Ovary (tissue), 7 donors: ENCODE measurements at regions not wholly inside any gene's neighbourhood (a gene's known extent, or its start where the extent isn't known, plus 50 kb on each side); places are given as distances from the start of the nearest gene placed in this dataset.

ENCODE experiments used
- DNase-seq, 5 donors: peaks; one replicate each; pipeline ENCODE4 v3.0.0-alpha.2; 2019 to 2020
- H3K27ac ChIP-seq, 2 donors: fragments of 200-600 bp; one replicate each; pipeline versions ENCODE4 v1.5.1 to v1.8.0; 2019 to 2022
- H3K27me3 ChIP-seq: fragments of 200-600 bp; one replicate; pipeline ENCODE4 v1.8.0; 2022
- H3K36me3 ChIP-seq: fragments of 200-600 bp; sonication (generic); one replicate; pipeline ENCODE4 v1.5.1; 2019
- H3K4me1 ChIP-seq: one replicate; pipeline ENCODE4 v1.8.1; 2013; ENCODE audit warnings: mild to moderate bottlenecking, moderate library complexity; ENCODE audit not compliant: insufficient read depth
- H3K4me3 ChIP-seq: fragments of 200-600 bp; sonication (generic); one replicate; pipeline ENCODE4 v1.5.1; 2017
- H3K9me3 ChIP-seq, 2 donors: fragments of 200-600 bp in 1 of 2; sonication (generic) in 1 of 2; one replicate each; pipeline versions ENCODE4 v1.5.1 to v1.8.1; 2013 to 2019; ENCODE audit warnings: mild to moderate bottlenecking in 1 of 2, moderate library complexity in 1 of 2
- EP300 ChIP-seq: sonication (generic); formaldehyde crosslinking; IDR thresholded peaks from one replicate; pipeline ENCODE4 v1.6.1; 2017; ENCODE audit warnings: antibody characterized with exemption
- POLR2A ChIP-seq: fragments of 450-650 bp; IDR thresholded peaks from one replicate; pipeline ENCODE4 v1.6.1; 2017; ENCODE audit warnings: antibody characterized with exemption, mild to moderate bottlenecking, moderate library complexity
- WGBS, 3 donors: extraction: QIAGEN DNeasy Blood & Tissue Kit in 1 of 3; methylation state at CpG; one replicate each; pipeline versions ENCODE4 v1.1.5 to v1.1.7; 2013 to 2017; 5-methylcytosine and 5-hydroxymethylcytosine counted together
- intact Hi-C, 4 donors: fragments of 100-400 bp; cut with DNase I; formaldehyde crosslinking; loops; one replicate each; pipeline versions ENCODE4 v1.11.0 to v1.15.1; 2022 to 2023
- TF ChIP-seq, protein P1 (sequence below), 3 donors: fragments of 450-650 bp in 2 of 3; fragments of 200-600 bp in 1 of 3; IDR thresholded peaks; one replicate each; pipeline versions ENCODE4 v1.5.1 to v1.8.0; 2016 to 2022; ENCODE audit warnings: antibody characterized with exemption in 3 of 3, mild to moderate bottlenecking in 1 of 3
- donor health status: DM: no; HTN: no; CAD: no; lungs with moderate emphysema.
- donor health status: DM: no; HTN: no; CAD: no.
- donor health status: Bipolar disorder and iron deficiency.
- donor health status: DM: no; HTN: no; CAD: no.
- donor health status: DM: yes; HTN: yes; CAD: no.

DNA sequence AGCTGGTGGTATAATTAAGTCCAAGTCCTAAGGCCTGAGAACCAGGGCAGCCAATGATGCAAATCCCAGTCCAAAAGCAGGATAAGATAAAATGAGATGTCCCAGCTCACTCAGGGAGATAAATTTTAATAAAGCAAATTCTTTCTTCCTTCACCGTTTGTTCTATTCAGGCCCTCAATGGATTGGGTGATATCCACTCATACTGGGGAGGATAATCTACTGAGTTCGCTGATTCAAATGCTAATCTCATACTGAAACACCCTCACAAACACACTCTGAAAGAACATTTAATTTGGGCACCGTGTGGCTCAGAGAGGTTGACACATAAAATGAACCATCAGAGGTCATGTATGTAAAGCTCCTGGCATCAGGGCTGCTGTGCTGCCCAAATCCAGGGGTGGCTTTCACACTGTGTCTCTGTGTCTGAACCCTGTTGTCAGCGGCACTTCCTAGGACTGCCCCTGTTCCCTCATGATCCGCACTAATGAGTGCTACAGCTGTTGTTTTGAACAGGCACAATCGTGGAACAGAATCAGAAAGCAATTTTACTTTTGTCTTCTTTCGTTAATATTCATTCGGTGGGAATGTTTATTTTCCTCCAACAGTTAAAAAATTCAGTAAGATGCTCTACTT, 428.5 kb upstream of the FBXO33 start:
- DNase-seq, result no peak
- H3K36me3 ChIP-seq, result no peaks in the 10 kb centered on the region
- no peaks in the 10 kb centered on the region for H3K27me3 ChIP-seq
- H3K27ac ChIP-seq, result no peak overlapping the region
- 31 to 66% (median 32%) methylated on average over 8 of the region's 8 CpGs for WGBS, 3 donors
- H3K9me3 ChIP-seq, result no peaks in the 10 kb centered on the region
- no peaks in the 10 kb centered on the region for H3K4me1 ChIP-seq
- intact Hi-C loops, result no loop called here
- no peak overlapping the region for H3K4me3 ChIP-seq
- TF ChIP-seq, protein P1, sequence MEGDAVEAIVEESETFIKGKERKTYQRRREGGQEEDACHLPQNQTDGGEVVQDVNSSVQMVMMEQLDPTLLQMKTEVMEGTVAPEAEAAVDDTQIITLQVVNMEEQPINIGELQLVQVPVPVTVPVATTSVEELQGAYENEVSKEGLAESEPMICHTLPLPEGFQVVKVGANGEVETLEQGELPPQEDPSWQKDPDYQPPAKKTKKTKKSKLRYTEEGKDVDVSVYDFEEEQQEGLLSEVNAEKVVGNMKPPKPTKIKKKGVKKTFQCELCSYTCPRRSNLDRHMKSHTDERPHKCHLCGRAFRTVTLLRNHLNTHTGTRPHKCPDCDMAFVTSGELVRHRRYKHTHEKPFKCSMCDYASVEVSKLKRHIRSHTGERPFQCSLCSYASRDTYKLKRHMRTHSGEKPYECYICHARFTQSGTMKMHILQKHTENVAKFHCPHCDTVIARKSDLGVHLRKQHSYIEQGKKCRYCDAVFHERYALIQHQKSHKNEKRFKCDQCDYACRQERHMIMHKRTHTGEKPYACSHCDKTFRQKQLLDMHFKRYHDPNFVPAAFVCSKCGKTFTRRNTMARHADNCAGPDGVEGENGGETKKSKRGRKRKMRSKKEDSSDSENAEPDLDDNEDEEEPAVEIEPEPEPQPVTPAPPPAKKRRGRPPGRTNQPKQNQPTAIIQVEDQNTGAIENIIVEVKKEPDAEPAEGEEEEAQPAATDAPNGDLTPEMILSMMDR (IDR thresholded peaks at IDR 0.05), result no peak
- no peak for TF ChIP-seq POLR2A
- no peak for TF ChIP-seq EP300

DNA sequence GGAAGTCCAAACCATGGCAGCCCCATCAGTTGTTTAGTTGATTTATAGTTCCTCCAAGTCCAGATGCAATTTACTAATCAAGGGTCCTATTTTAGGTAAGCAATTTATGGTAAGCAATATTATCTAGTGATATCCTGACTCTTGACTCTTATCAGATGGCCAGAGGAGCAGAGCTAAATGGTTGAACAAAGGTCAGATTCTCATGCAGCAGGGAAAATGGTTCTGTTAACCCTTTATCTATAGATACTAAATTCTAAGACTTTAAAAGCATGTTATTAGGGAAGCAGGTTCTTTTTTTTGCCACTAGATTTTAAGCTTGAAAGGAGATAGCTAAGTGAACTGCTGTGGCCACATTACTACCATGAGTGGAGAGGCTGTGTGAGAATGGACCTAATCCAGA, 427.1 kb upstream of the FBXO33 start:
- intact Hi-C loops, result no loop called here
- H3K27me3 ChIP-seq, result no peaks in the 10 kb centered on the region

DNA sequence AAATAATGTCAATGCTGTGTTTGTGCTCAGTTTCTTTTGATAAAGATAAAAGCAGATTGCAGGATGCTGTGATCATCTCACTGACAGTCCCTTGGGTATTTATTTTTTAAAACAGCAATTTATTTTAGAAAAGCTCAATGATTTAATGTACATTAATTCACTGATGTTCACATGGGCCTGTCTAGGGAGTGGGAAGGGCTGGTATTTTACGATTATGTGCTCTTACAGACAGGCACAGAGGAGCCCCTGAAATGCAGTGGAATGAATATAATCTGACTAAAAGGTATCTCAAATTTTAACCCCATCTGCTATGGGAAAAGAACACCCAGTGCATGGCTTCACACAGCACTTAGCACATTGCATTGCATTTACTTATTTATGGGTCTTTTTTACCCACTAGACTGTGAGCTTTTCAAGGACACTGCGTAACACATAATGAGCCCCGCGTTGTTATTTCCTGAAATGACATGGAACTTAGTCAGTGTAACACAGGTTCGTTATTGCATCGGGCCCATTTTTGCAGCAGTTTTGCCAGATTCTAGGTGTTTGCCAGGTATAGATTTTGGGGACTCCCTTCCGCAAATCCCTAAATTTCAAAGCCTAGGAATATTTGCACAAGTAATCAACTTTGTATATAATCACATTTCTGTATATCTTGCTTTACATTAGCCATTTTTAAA, 425.3 kb upstream of the FBXO33 start:
- no peak for DNase-seq
- H3K4me1 ChIP-seq, result no peaks in the 10 kb centered on the region
- WGBS, 3 donors, result 66 to 74% (median 67%) methylated on average over 7 of the region's 7 CpGs
- H3K36me3 ChIP-seq, result no peaks in the 10 kb centered on the region
- no peak for TF ChIP-seq POLR2A
- TF ChIP-seq EP300, result no peak
- TF ChIP-seq, protein P1 (IDR thresholded peaks at IDR 0.05), result no peak
- intact Hi-C loops, result no loop called here
- no peaks in the 10 kb centered on the region for H3K27me3 ChIP-seq
- H3K4me3 ChIP-seq, result no peak overlapping the region
- no peak overlapping the region for H3K27ac ChIP-seq
- no peaks in the 10 kb centered on the region for H3K9me3 ChIP-seq

More for the DNA sequence above, 427.1 kb upstream of the FBXO33 start:
- Histone ChIP-seq H3K36me3 (no peaks in the 10 kb centered on the region), H3K9me3 (no peaks in the 10 kb centered on the region), H3K27ac (no peak overlapping the region), H3K4me1 (no peaks in the 10 kb centered on the region), H3K4me3 (no peak overlapping the region)
- DNase-seq, result no peak
- TF ChIP-seq, protein P1 (IDR thresholded peaks at IDR 0.05), result no peak
- TF ChIP-seq EP300 (no peak), POLR2A (no peak)

DNA sequence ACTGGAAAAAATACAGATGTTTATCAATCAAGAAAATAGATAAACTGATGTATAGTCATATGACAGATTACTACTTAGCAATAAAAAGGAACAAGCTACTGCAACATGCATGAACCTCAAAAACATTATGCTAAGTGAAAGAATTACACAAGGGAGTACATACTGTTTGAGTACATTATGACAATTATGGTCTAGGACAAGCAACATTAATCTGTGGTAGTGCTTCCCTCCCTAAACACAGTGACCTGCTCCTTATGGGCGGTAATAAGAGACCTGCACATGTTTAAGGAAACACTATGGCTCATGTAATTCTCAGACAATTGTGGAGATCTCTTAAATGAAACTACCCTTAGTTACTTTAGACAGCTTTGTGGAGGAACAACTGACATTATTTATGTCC, 421.2 kb upstream of the FBXO33 start:
- Histone ChIP-seq H3K36me3 (no peaks in the 10 kb centered on the region), H3K27me3 (no peaks in the 10 kb centered on the region), H3K4me1 (no peaks in the 10 kb centered on the region), H3K9me3 (no peaks in the 10 kb centered on the region), H3K27ac (no peak overlapping the region), H3K4me3 (no peak overlapping the region)
- 52 to 63% (median 56%) methylated on average over 1 of the region's 1 CpG for WGBS, 3 donors
- no peak for TF ChIP-seq EP300
- TF ChIP-seq POLR2A, result no peak
- TF ChIP-seq, protein P1 (IDR thresholded peaks at IDR 0.05), result no peak
- no peak for DNase-seq
- intact Hi-C loops, result no loop called here
